ENCODE measurements at regions not wholly inside any gene's neighbourhood (a gene's known extent, or its start where the extent isn't known, plus 50 kb on each side); places are given as distances from the start of the nearest gene placed in this dataset.
"Not testable (repeated sequence)": the region's sequence is repeated elsewhere in the genome, so short reads cannot be mapped to it uniquely, and the experiment has no call there.

- no peak for ATAC-seq (ENCODE audit: low read depth)
- no peak for DNase-seq
- Mint-ChIP-seq H3K36me3 (ENCODE audit: low read depth) (no peaks in the 10 kb centered on the region), H3K4me3 (no peak overlapping the region), H3K27me3 (peaks cover 8% of the 10 kb centered on the region), H3K9me3 (no peaks in the 10 kb centered on the region), H3K27ac (no peak overlapping the region), H3K4me1 (no peaks in the 10 kb centered on the region)
- TF ChIP-seq CTCF (IDR thresholded peaks at IDR 0.05): no peak
- intact Hi-C loops (cut with micrococcal nuclease): no loop called here
- CTCF ChIA-PET: no interaction called here
- POLR2A ChIA-PET: no interaction called here
Observed at GRCh38 chr6:90892271-90892670, 305.4 kb upstream of the MAP3K7 start.

- Mint-ChIP-seq H3K4me1 (no peaks in the 10 kb centered on the region), H3K9me3 (no peaks in the 10 kb centered on the region), H3K4me3 (no peak overlapping the region), H3K36me3 (ENCODE audit: low read depth) (no peaks in the 10 kb centered on the region), H3K27ac (no peak overlapping the region), H3K27me3 (peaks cover 8% of the 10 kb centered on the region)
- CTCF ChIA-PET: no interaction called here
- POLR2A ChIA-PET: no interaction called here
- intact Hi-C loops (cut with micrococcal nuclease): no loop called here
- DNase-seq (no peak), ATAC-seq (ENCODE audit: low read depth) (no peak)
- no peak for TF ChIP-seq CTCF (IDR thresholded peaks at IDR 0.05)
Observed at GRCh38 chr6:90891355-90891754, 304.5 kb upstream of the MAP3K7 start.

- ChIA-PET CTCF (no interaction called here), POLR2A (no interaction called here)
- no peak for ATAC-seq (ENCODE audit: low read depth)
- H3K27me3 Mint-ChIP-seq: peaks cover 8% of the 10 kb centered on the region
- H3K27ac Mint-ChIP-seq: no peak overlapping the region
- intact Hi-C loops (cut with micrococcal nuclease): no loop called here
- no peak for TF ChIP-seq CTCF (IDR thresholded peaks at IDR 0.05)
- H3K4me3 Mint-ChIP-seq: no peak overlapping the region
- no peaks in the 10 kb centered on the region for H3K4me1 Mint-ChIP-seq
- no peak for DNase-seq
- no peaks in the 10 kb centered on the region for H3K36me3 Mint-ChIP-seq (ENCODE audit: low read depth)
- H3K9me3 Mint-ChIP-seq: no peaks in the 10 kb centered on the region
Observed at GRCh38 chr6:90890683-90891330, 303.9 kb upstream of the MAP3K7 start.

- H3K27me3 Mint-ChIP-seq: peaks cover 4% of the 10 kb centered on the region
- H3K9me3 Mint-ChIP-seq: peaks cover 2% of the 10 kb centered on the region
- no peak overlapping the region for H3K27ac Mint-ChIP-seq
- ATAC-seq (ENCODE audit: low read depth) (no peak), DNase-seq (no peak)
- no peaks in the 10 kb centered on the region for H3K4me1 Mint-ChIP-seq
- no peak overlapping the region for H3K4me3 Mint-ChIP-seq
- ChIA-PET CTCF (no interaction called here), POLR2A (no interaction called here)
- intact Hi-C loops (cut with micrococcal nuclease): no loop called here
- no peaks in the 10 kb centered on the region for H3K36me3 Mint-ChIP-seq (ENCODE audit: low read depth)
- TF ChIP-seq CTCF (IDR thresholded peaks at IDR 0.05): no peak
Observed at GRCh38 chr6:90887764-90888163, 300.9 kb upstream of the MAP3K7 start.

GRCh38 chr6:90885611-90886056 lies 298.8 kb upstream of the MAP3K7 start:
- POLR2A ChIA-PET: no interaction called here
- peaks cover 4% of the 10 kb centered on the region for H3K27me3 Mint-ChIP-seq
- ATAC-seq (ENCODE audit: low read depth) (no peak), DNase-seq (no peak)
- TF ChIP-seq CTCF (IDR thresholded peaks at IDR 0.05): no peak
- H3K36me3 Mint-ChIP-seq (ENCODE audit: low read depth): no peaks in the 10 kb centered on the region
- peaks cover 6% of the 10 kb centered on the region for H3K9me3 Mint-ChIP-seq
- H3K27ac Mint-ChIP-seq: no peak overlapping the region
- no peak overlapping the region for H3K4me3 Mint-ChIP-seq
- intact Hi-C loops (cut with micrococcal nuclease): no loop called here
- CTCF ChIA-PET: no interaction called here
- H3K4me1 Mint-ChIP-seq: no peaks in the 10 kb centered on the region

GRCh38 chr6:90885137-90885536 lies 298.3 kb upstream of the MAP3K7 start:
- intact Hi-C loops (cut with micrococcal nuclease); CTCF ChIA-PET; H3K9me3 Mint-ChIP-seq; H3K4me3 Mint-ChIP-seq; H3K36me3 Mint-ChIP-seq (ENCODE audit: low read depth); POLR2A ChIA-PET; ATAC-seq (ENCODE audit: low read depth); H3K4me1 Mint-ChIP-seq; DNase-seq; H3K27me3 Mint-ChIP-seq; H3K27ac Mint-ChIP-seq: not testable (repeated sequence)

Data from activated B cell treated with CpG ODN at 0.5 μM for 24 hours (primary cell).